HG02973 (cell line): ENCODE measurements at regions not wholly inside any gene's neighbourhood (a gene's known extent, or its start where the extent isn't known, plus 50 kb on each side); places are given as distances from the start of the nearest gene placed in this dataset.

Source experiments
- ATAC-seq: cut with Tn5 transposase; IDR thresholded peaks from one replicate; pipeline ENCODE4 v1.9.1; 2021; ENCODE audit warnings: moderate library complexity; ENCODE audit not compliant: unreplicated experiment

DNA sequence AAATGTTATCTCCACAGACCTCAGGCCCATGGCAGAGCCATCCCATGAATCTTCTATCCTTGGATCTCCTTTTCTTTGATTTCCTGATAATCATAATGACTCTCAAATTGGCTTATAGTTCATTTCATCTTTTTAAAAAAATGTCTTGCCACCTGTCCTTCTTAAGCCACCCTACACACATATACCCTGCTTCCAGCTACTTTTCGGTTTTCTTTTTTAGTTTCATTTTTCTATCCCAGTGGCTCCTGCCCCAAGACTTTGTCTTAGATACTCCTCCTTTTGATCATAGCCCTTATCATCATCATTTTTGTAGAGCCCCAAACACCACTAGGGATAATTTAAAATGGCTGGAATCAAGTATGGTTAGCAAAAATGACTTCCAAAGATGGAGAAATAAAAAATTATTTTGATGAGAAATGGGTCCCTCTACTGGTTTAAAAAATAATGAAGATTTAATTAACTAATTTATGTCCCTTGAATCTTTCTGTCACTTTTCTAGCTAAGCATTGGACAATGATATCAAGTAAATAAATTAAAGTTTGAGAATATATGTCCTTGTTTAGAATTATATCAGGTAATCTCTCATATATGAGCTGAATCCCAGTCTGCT lies 277.3 kb upstream of the SEMA3D start:
- no peak for ATAC-seq

DNA sequence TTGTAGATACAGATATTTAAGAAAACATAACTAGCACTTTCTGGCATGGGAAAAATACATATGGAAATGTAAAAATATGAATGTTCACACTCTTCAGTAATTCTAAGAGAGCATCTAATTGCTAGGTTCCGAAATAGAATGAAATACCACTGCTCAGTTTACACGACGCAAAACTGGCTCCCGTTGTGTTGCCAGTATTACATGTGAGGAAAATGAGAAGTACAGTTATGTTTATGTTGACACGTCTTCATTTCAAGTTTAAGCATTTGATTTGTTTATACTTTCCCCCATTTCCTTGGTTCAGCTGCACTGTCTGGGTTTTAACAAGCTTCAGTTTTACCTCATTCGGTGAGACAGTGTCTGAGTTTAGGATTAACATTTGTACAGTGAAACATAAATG lies 275.8 kb upstream of the SEMA3D start:
- ATAC-seq: no peak

DNA sequence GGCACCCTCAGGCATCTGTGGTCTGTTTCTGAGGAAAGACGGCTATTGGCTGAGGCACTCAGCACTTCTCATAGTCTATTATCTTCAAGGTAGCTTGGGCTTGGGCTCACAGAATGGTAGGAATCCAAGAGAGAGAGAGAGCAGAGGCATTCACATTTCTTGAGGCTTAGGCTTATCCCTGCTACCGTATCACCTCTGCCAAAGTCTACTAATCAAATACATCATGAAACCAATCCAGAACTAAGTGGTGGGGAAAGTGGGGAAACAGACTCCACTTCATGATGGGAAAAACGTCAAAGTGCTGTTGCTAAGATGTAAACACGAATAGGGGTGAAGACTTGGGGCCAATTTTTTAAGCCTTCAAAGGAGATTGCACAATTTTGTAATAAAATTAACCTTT lies 271.1 kb upstream of the SEMA3D start:
- ATAC-seq: no peak

DNA sequence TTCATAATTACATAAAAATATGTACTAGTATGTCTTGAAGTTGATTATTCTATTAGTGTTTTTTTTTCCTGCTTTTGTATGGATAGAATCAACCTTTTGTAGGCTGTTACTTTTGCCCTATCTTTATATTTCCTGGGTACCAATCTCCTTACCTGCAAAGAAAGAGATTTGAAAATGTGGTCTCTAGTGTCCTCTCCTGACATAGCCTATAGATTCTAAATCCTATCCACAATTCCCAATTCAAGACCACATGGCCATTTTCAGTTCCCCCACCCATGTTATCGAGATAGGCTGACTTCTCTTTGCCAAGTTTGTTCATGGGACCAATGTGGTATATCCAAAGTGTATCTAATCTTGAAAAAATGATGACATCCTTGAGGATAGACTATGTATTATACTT lies 269.4 kb upstream of the SEMA3D start:
- no peak for ATAC-seq

GRCh38 chr7:85454904-85455303 lies 268.0 kb upstream of the SEMA3D start:
- ATAC-seq: no peak

DNA sequence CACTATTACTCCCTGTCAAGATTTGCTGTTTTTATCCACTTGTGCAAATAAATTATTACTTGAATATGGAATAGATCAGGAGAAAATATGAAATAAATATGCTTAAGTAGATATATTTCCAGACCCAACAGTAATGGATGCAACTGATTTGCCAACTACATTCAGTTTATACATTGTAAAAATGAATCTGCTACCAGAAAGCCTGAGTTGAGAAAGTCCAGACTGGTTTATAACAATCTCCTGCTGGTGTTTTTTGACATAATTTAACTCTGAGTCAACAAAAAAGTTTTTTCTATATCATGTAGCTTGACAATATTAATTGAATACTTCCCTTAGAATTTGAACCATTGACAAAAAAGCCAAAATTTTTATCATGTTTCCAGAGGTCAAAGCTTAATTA lies 265.8 kb upstream of the SEMA3D start:
- no peak for ATAC-seq

- ATAC-seq: no peak
Measured at GRCh38 chr7:85449478-85449877, 262.6 kb upstream of the SEMA3D start.

- no peak for ATAC-seq
Measured at GRCh38 chr7:85447004-85447403, 260.1 kb upstream of the SEMA3D start.

GRCh38 chr7:85426487-85426960 lies 239.7 kb upstream of the SEMA3D start:
- ATAC-seq: no peak

DNA sequence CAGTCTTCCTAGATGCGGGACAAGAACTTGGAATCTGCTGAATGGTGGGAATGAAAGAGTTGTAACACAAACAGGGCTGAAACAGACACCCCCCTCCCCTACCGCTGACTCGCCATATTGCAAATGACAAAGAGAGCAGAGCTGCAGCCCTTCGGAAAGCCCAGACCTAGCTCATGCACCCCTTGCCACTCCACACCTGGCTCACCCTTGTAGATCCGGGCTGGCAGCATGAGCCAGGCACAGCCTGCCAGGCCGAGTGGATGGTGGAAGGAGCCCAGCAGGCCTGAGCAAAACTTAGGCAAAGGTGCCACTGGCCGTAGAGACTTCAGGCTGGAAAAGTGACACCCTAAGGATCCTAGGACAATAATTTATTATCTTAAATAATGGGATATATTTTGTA lies 237.4 kb upstream of the SEMA3D start:
- ATAC-seq: no peak

- ATAC-seq: no peak
Measured at GRCh38 chr7:85423209-85423895, 236.5 kb upstream of the SEMA3D start.

DNA sequence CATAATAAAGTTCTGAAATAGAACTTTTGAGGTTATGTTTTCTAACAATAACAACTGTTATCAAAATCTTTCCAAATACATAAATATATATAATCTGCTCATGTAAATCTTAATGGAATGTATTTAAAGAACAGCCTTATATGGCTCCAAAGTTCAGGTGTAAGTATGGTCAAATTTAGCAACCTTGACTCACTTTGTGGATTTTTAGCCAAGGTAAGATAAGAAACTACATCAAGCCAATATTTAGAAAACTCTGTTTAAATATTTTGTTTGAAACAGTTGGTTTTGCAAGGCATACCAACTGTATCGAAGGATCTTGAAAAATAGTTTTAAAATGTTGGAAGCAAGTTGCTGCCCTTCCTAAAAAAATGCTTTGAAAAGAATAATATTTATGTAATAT lies 228.9 kb upstream of the SEMA3D start:
- ATAC-seq: no peak

GRCh38 chr7:85413718-85414117 lies 226.9 kb upstream of the SEMA3D start:
- ATAC-seq: no peak

DNA sequence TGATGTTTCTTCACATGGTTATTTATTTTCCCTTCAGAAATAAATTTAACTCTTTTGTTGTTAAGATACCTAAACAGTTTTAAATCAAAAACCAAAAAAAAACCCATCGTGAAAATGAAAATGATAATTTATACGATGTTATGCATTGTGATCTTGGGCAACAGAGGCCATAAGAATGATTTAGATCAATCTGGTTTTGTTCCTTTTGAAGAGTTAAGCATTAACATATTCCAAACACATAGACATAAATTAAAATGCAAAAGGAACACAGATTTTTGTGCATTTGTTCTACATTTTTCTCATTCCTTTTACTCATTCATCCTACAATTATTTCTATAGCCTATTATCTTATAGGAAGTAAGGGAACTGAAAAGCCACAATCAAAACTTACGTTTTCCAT lies 226.1 kb upstream of the SEMA3D start:
- no peak for ATAC-seq

GRCh38 chr7:85407391-85407790 lies 220.5 kb upstream of the SEMA3D start:
- no peak for ATAC-seq

- no peak for ATAC-seq
Measured at GRCh38 chr7:85405016-85405902, 218.4 kb upstream of the SEMA3D start.

DNA sequence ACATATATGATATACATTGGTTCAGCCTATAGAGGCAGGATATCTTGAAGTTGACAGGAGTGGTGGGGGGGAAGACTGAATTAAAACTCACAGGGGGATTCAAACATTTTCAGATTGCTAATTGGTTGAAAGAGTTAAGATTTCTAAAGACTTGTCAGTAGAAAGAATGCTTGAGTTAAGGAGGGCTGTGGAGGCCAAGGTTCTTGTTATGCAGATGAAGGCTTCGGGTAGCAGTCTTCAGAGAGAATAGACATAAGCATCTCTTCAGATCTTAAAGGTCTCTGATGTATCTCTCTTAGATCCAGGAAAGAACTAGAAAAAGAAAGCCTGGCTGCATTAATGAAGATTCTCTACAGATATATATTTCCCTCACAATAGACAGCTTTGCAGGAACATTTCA lies 209.8 kb upstream of the SEMA3D start:
- no peak for ATAC-seq

DNA sequence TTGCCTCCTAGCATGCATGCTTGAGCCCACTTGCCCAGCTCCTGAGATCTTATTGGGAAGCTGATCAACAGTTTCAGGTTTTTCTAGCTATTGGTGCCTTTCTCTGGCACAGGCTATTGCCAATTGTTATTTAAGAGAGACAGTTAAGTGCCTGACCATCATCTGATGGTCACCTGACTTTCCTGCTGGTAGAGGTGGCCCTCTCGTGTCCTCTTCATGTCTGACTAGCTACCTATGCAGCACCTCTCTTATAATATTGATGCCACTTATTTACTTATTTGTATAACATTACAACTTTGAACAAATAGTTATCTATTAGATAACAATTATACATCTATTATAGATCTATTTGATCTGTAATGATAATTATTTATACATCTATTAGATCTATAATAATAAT lies 205.9 kb upstream of the SEMA3D start:
- no peak for ATAC-seq

- no peak for ATAC-seq
Measured at GRCh38 chr7:85392326-85392725, 205.5 kb upstream of the SEMA3D start.

GRCh38 chr7:85386460-85386859 lies 199.6 kb upstream of the SEMA3D start:
- no peak for ATAC-seq

GRCh38 chr7:85384392-85384791 lies 197.5 kb upstream of the SEMA3D start:
- no peak for ATAC-seq

DNA sequence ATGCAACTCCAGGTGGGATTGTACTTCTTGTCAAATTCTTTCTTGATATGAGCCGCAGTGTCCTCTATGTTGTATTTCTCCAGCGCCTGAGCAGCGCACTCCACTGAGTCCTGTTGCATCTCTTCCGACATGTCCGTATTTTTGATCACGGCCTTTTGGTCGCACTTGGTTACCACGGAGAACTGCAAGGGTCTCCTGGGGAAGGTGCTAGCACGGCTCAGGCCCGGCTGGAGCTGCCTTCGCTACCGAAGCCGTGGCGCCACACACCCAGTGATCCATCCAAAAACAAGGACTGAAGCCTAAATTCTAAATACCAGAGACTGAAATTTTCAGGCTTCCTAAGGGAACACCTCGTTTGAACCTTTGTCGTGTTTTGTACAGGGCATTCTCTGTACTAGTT lies 194.4 kb upstream of the SEMA3D start:
- no peak for ATAC-seq
